K562 (cell line): ENCODE measurements at regions not wholly inside any gene's neighbourhood (a gene's known extent, or its start where the extent isn't known, plus 50 kb on each side); places are given as distances from the start of the nearest gene placed in this dataset.

Experiments
- ATAC-seq: fragments of 200-7000 bp; cut with Tn5 transposase; 3 replicates; pipeline ENCODE4 v1.9.1; 2020; ENCODE audit warnings: moderate library complexity
- BruUV-seq: library from RNA; stranded (reverse); fragments of 400-500 nt; replicated peaks from 2 replicates; lab custom pipeline; 2021; lab: Mats Ljungman, UMichigan
- CTCF ChIA-PET: fragments of 300-600 bp; formaldehyde crosslinking; extraction: SDS; loops from one replicate; lab custom pipeline; 2021; ENCODE audit warnings: low intra/inter-chr PET ratio; lab: Yijun Ruan, JAX
- POLR2A ChIA-PET: fragments of 300-600, 350-650 bp; sonication (Branson Sonifier 250); formaldehyde crosslinking; extraction: SDS; loops from one replicate; lab custom pipeline; 2021; ENCODE audit warnings: antibody characterized with exemption, inconsistent platforms; lab: Yijun Ruan, JAX
- DNase-seq, 4 experiments: peaks; one replicate each; pipeline versions ENCODE4 v3.0.0 to v3.0.0-alpha.2; 2011 to 2018; ENCODE audit warnings: low spot score in 3 of 4, mixed read lengths in 3 of 4; ENCODE audit errors: extremely low read depth in 1 of 4
- FAIRE-seq: peaks from 2 replicates; lab custom pipeline; 2011; peaks lifted over from hg19 to GRCh38; lab: Jason Lieb, UNC
- H2AFZ ChIP-seq: 2 replicates; pipeline ENCODE4 v1.6.0; 2011; ENCODE audit warnings: low read depth, low read length, control low read depth, inconsistent platforms
- H3K27ac ChIP-seq: fragments of 200-600 bp; 3 replicates; pipeline ENCODE4 v1.8.0; 2011; ENCODE audit warnings: low read depth, mild to moderate bottlenecking, control low read depth, inconsistent platforms, low read length, moderate library complexity, mixed read lengths; ENCODE audit errors: extremely low read depth
- H3K27me3 ChIP-seq, 2 experiments: fragments of 300-600 bp in 1 of 2; 2 replicates in 1 of 2; 3 replicates in 1 of 2; pipeline versions ENCODE4 v1.6.0 to v1.8.0; 2011; ENCODE audit warnings: inconsistent platforms in 2 of 2, low read length in 2 of 2, mild to moderate bottlenecking in 1 of 2, mixed read lengths in 1 of 2, moderate library complexity in 1 of 2; ENCODE audit not compliant: control insufficient read depth in 2 of 2, insufficient read depth in 2 of 2
- H3K36me3 ChIP-seq: fragments of 300-600 bp; 3 replicates; pipeline ENCODE4 v1.8.0; 2011; ENCODE audit warnings: mild to moderate bottlenecking, low read length, inconsistent platforms; ENCODE audit not compliant: control insufficient read depth, insufficient read depth
- H3K4me1 ChIP-seq, 2 experiments: fragments of 200-600 bp in 1 of 2; replicated peaks in 1 of 2; 2 replicates in 1 of 2; 3 replicates in 1 of 2; pipeline versions ENCODE4 v1.5.1 to v1.8.0; 2011; ENCODE audit warnings: inconsistent platforms in 2 of 2, low read length in 2 of 2, mild to moderate bottlenecking in 1 of 2, mixed read lengths in 1 of 2, moderate library complexity in 1 of 2; ENCODE audit not compliant: control insufficient read depth in 2 of 2, insufficient read depth in 2 of 2
- H3K4me2 ChIP-seq: 2 replicates; pipeline ENCODE4 v1.6.1; 2011; ENCODE audit warnings: low read length, control low read depth, inconsistent platforms, mixed read lengths; ENCODE audit not compliant: insufficient read depth
- H3K4me3 ChIP-seq: fragments of 200-600 bp; sonication (generic), shearing (Covaris generic); 2 replicates; pipeline ENCODE4 v1.5.1; 2016; ENCODE audit warnings: control low read depth, inconsistent platforms
- H3K79me2 ChIP-seq: fragments of 200-600 bp; 3 replicates; pipeline ENCODE4 v1.8.0; 2011; ENCODE audit warnings: low read length, inconsistent platforms; ENCODE audit not compliant: control insufficient read depth, insufficient read depth
- H3K9ac ChIP-seq, 2 experiments: 2 replicates each; pipeline versions ENCODE4 v1.6.0 to v1.6.1; 2011; ENCODE audit warnings: low read depth in 2 of 2, low read length in 2 of 2, control low read depth in 1 of 2, inconsistent platforms in 1 of 2, mild to moderate bottlenecking in 1 of 2, mixed read lengths in 1 of 2; ENCODE audit not compliant: insufficient read depth in 1 of 2
- H3K9me1 ChIP-seq: one replicate; pipeline ENCODE4 v1.6.0; 2011; ENCODE audit warnings: inconsistent platforms, mild to moderate bottlenecking, low read length, moderate library complexity; ENCODE audit not compliant: control insufficient read depth, insufficient read depth
- H3K9me3 ChIP-seq: replicated peaks from 2 replicates; pipeline ENCODE4 v1.5.1; 2011; ENCODE audit warnings: low read depth, low read length, inconsistent platforms; ENCODE audit not compliant: control insufficient read depth, insufficient read depth
- H4K20me1 ChIP-seq: replicated peaks from 2 replicates; pipeline ENCODE4 v1.6.1; 2011; ENCODE audit warnings: low read length, inconsistent platforms, mixed read lengths; ENCODE audit not compliant: control insufficient read depth, insufficient read depth
- CTCFL ChIP-seq: IDR thresholded peaks from 2 replicates; pipeline ENCODE4 v1.6.1; 2011; ENCODE audit warnings: borderline replicate concordance, low read depth, mild to moderate bottlenecking, moderate library complexity, low read length; ENCODE audit not compliant: insufficient read depth, poor library complexity, severe bottlenecking
- E2F6 ChIP-seq, 2 experiments: IDR thresholded peaks; 2 replicates each; pipeline ENCODE4 v1.6.1; 2011; ENCODE audit warnings: borderline replicate concordance in 1 of 2, control low read depth in 1 of 2, low read depth in 1 of 2, low read length in 1 of 2, mild to moderate bottlenecking in 1 of 2, mixed read lengths in 1 of 2, moderate library complexity in 1 of 2; ENCODE audit not compliant: insufficient read depth in 1 of 2, insufficient read length in 1 of 2, poor library complexity in 1 of 2, severe bottlenecking in 1 of 2; ENCODE audit errors: extremely low read depth in 1 of 2
- E4F1 ChIP-seq: fragments of 250-450 bp; sonication (Bioruptor Pico); IDR thresholded peaks from 2 replicates; pipeline ENCODE4 v1.5.0; 2021; ENCODE audit warnings: mild to moderate bottlenecking, borderline replicate concordance
- HDAC3 ChIP-seq: fragments of 450-650 bp; IDR thresholded peaks from 2 replicates; pipeline ENCODE4 v1.6.1; 2018; ENCODE audit warnings: borderline replicate concordance, mild to moderate bottlenecking, moderate library complexity; ENCODE audit not compliant: partially characterized antibody
- HLTF ChIP-seq: fragments of 450-650 bp; IDR thresholded peaks from 2 replicates; pipeline ENCODE4 v1.6.1; 2016
- NR2C1 ChIP-seq, 2 experiments: fragments of 450-650 bp; IDR thresholded peaks; 2 replicates each; pipeline ENCODE4 v1.6.1; 2017; ENCODE audit warnings: mild to moderate bottlenecking in 2 of 2, antibody characterized with exemption in 1 of 2, inconsistent platforms in 1 of 2, missing compliant biosample characterization in 1 of 2, missing genetic modification characterization in 1 of 2
- NR2C2 ChIP-seq, 2 experiments: fragments of 200-800 bp in 1 of 2; sonication (Bioruptor generic) in 1 of 2; sonication (generic) in 1 of 2; formaldehyde crosslinking in 1 of 2; IDR thresholded peaks; 2 replicates each; pipeline versions ENCODE4 v1.6.1 to v1.8.0; 2016 to 2022; ENCODE audit warnings: mild to moderate bottlenecking in 1 of 2, missing compliant biosample characterization in 1 of 2, missing genetic modification characterization in 1 of 2, missing genetic modification reagents in 1 of 2
- OTX1 ChIP-seq: fragments of 450-650 bp; formaldehyde crosslinking; IDR thresholded peaks from 2 replicates; pipeline ENCODE4 v1.4.0; 2022; ENCODE audit warnings: mild to moderate bottlenecking
- PML ChIP-seq: IDR thresholded peaks from 2 replicates; pipeline ENCODE4 v1.6.1; 2012; ENCODE audit warnings: low read length, inconsistent platforms
- SNRNP70 ChIP-seq: fragments of 200-400 bp; formaldehyde crosslinking; optimal IDR thresholded peaks from 2 replicates; pipeline ENCODE3; 2017; ENCODE audit warnings: low read depth, low read length
- ZBTB11 ChIP-seq, 3 experiments: fragments of 200-800 bp in 1 of 3; fragments of 250-450 bp in 1 of 3; fragments of 450-650 bp in 1 of 3; sonication (Bioruptor Pico) in 1 of 3; sonication (Bioruptor generic) in 1 of 3; formaldehyde crosslinking in 1 of 3; IDR thresholded peaks; 2 replicates each; pipeline versions ENCODE4 v1.6.1 to v1.8.0; 2016 to 2022; ENCODE audit warnings: mild to moderate bottlenecking in 2 of 3, missing genetic modification characterization in 2 of 3, missing compliant biosample characterization in 1 of 3, moderate library complexity in 1 of 3
- ZNF3 ChIP-seq: fragments of 250-450 bp; sonication (Bioruptor Pico); IDR thresholded peaks from 2 replicates; pipeline ENCODE4 v1.5.0; 2021; ENCODE audit warnings: mild to moderate bottlenecking, moderate library complexity
- WGBS: fragments of 100-300 bp; shearing (Covaris generic); methylation state at CpG from one replicate; pipeline ENCODE4 v1.1.6; 2016; ENCODE audit warnings: low coverage, mixed read lengths; ENCODE audit not compliant: insufficient coverage; ENCODE audit errors: missing lambda C conversion rate; 5-methylcytosine and 5-hydroxymethylcytosine counted together
- in situ Hi-C: fragments of 300-500 bp; cut with MboI; formaldehyde crosslinking; loops from 4 replicates; pipeline ENCODE4 v1.15.0; 2018; ENCODE audit warnings: inconsistent platforms, mixed read lengths
- intact Hi-C: fragments of 100-400 bp; cut with micrococcal nuclease; formaldehyde crosslinking; loops from 2 replicates; pipeline ENCODE4 v1.14.2; 2022

GRCh38 chr13:112236016-112236415 lies 140.1 kb upstream of the SPACA7 start:
- in situ Hi-C loops, result no loop called here
- H3K27me3 ChIP-seq, result peaks cover 0 to 13% of the 10 kb centered on the region in 2 experiments; a peak in 3 of 5 replicates
- intact Hi-C loops, result no loop called here
- H3K36me3 ChIP-seq, result no peaks in the 10 kb centered on the region
- no peaks in the 10 kb centered on the region for H3K9me3 ChIP-seq
- DNase-seq, result no peak
- no TSS peak for BruUV-seq
- no peak overlapping the region for H3K27ac ChIP-seq
- no peaks in the 10 kb centered on the region for H4K20me1 ChIP-seq
- ChIA-PET CTCF (no interaction called here), POLR2A (no interaction called here)
- no peak overlapping the region for H3K9ac ChIP-seq
- H3K79me2 ChIP-seq, result no peaks in the 10 kb centered on the region
- H3K4me2 ChIP-seq, result no peak overlapping the region
- FAIRE-seq, result no peak
- H2AFZ ChIP-seq, result no peak overlapping the region
- H3K4me1 ChIP-seq, result no peaks in the 10 kb centered on the region
- H3K9me1 ChIP-seq, result no peaks in the 10 kb centered on the region
- no peak for ATAC-seq
- no peak overlapping the region for H3K4me3 ChIP-seq
- 0% methylated on average over 5 of the region's 7 CpGs for WGBS
- TF ChIP-seq SNRNP70, result no peak
- no peak for TF ChIP-seq E2F6 (IDR thresholded peaks at IDR 0.05; ENCODE audit: borderline replicate concordance in 1 of 2, extremely low read depth in 1 of 2, insufficient read depth in 1 of 2, insufficient read length in 1 of 2, low read depth in 1 of 2, low read length in 1 of 2, poor library complexity in 1 of 2, severe bottlenecking in 1 of 2)
- TF ChIP-seq E4F1 (CRISPR knock-in tag), result no peak
- TF ChIP-seq ZBTB11 (CRISPR knock-in tag; IDR thresholded peaks at IDR 0.05), result no peak
- TF ChIP-seq NR2C1 (IDR thresholded peaks at IDR 0.05), result no peak
- TF ChIP-seq NR2C1 (tag; IDR thresholded peaks at IDR 0.05), result no peak
- no peak for TF ChIP-seq ZNF3
- no peak for TF ChIP-seq HDAC3
- TF ChIP-seq OTX1, result no peak
- no peak for TF ChIP-seq NR2C2 (CRISPR knock-in tag; IDR thresholded peaks at IDR 0.05)
- TF ChIP-seq NR2C2 (tag; IDR thresholded peaks at IDR 0.05), result no peak
- no peak for TF ChIP-seq CTCFL
- no peak for TF ChIP-seq HLTF
- TF ChIP-seq PML, result no peak
